Liver (tissue), 8 donors: ENCODE measurements at regions not wholly inside any gene's neighbourhood (a gene's known extent, or its start where the extent isn't known, plus 50 kb on each side); places are given as distances from the start of the nearest gene placed in this dataset.

ENCODE experiments used
- DNase-seq: peaks from one replicate; pipeline ENCODE4 v3.0.0-alpha.2; 2017; ENCODE audit warnings: low spot score
- H3K27ac ChIP-seq, 2 donors: one replicate each; pipeline ENCODE4 v1.7.0; 2013; ENCODE audit warnings: inconsistent platforms in 2 of 2, low read length in 2 of 2, control low read depth in 1 of 2, low read depth in 1 of 2, mild to moderate bottlenecking in 1 of 2
- H3K27me3 ChIP-seq, 4 donors: one replicate each; pipeline versions ENCODE4 v1.6.1 to v1.7.0; 2013; ENCODE audit warnings: low read length in 3 of 4, inconsistent platforms in 1 of 4, mild to moderate bottlenecking in 1 of 4, moderate library complexity in 1 of 4; ENCODE audit not compliant: control insufficient read depth in 4 of 4, insufficient read depth in 4 of 4
- H3K36me3 ChIP-seq, 4 donors: one replicate each; pipeline versions ENCODE4 v1.6.1 to v1.7.0; 2013; ENCODE audit warnings: low read length in 3 of 4, mild to moderate bottlenecking in 3 of 4, low read depth in 1 of 4, moderate library complexity in 1 of 4; ENCODE audit not compliant: control insufficient read depth in 4 of 4, insufficient read depth in 3 of 4
- H3K4me1 ChIP-seq, 4 donors: one replicate each; pipeline versions ENCODE4 v1.6.1 to v1.7.0; 2013; ENCODE audit warnings: low read length in 3 of 4, mild to moderate bottlenecking in 3 of 4, moderate library complexity in 1 of 4; ENCODE audit not compliant: control insufficient read depth in 4 of 4, insufficient read depth in 4 of 4
- H3K4me3 ChIP-seq, 3 donors: one replicate each; pipeline versions ENCODE4 v1.6.1 to v1.7.0; 2013; ENCODE audit warnings: low read length in 3 of 3, control low read depth in 1 of 3, low read depth in 1 of 3, mild to moderate bottlenecking in 1 of 3
- H3K9ac ChIP-seq, 2 donors: one replicate each; pipeline ENCODE4 v1.7.0; 2013; ENCODE audit warnings: low read length in 2 of 2, mild to moderate bottlenecking in 2 of 2, moderate library complexity in 2 of 2, control low read depth in 1 of 2, low read depth in 1 of 2
- H3K9me3 ChIP-seq, 4 donors: one replicate each; pipeline versions ENCODE4 v1.6.1 to v1.7.0; 2013; ENCODE audit warnings: low read length in 3 of 4; ENCODE audit not compliant: control insufficient read depth in 4 of 4
- ATF3 ChIP-seq: IDR thresholded peaks from 2 replicates; pipeline ENCODE4 v1.6.1; 2016; ENCODE audit warnings: antibody characterized with exemption
- CTCF ChIP-seq: fragments of 150-350 bp; IDR thresholded peaks from 2 replicates; pipeline ENCODE4 v1.5.1; 2017; ENCODE audit warnings: improper control_type of control experiment, low read depth, low read length; ENCODE audit not compliant: missing input control
- EGR1 ChIP-seq, 2 donors: IDR thresholded peaks; 2 replicates each; pipeline ENCODE4 v1.6.1; 2016 to 2018; ENCODE audit warnings: antibody characterized with exemption in 2 of 2, low read depth in 2 of 2
- FOXA1 ChIP-seq: IDR thresholded peaks from 2 replicates; pipeline ENCODE4 v1.6.1; 2016; ENCODE audit warnings: antibody characterized with exemption
- FOXA2 ChIP-seq: IDR thresholded peaks from 2 replicates; pipeline ENCODE4 v1.6.1; 2016; ENCODE audit warnings: antibody characterized with exemption
- GABPA ChIP-seq, 2 donors: IDR thresholded peaks in 1 of 2; conservative IDR thresholded peaks in 1 of 2; 2 replicates each; pipeline ENCODE4 v1.6.1; 2016; ENCODE audit warnings: antibody characterized with exemption in 2 of 2, mild to moderate bottlenecking in 1 of 2, moderate library complexity in 1 of 2
- HNF4A ChIP-seq, 2 donors: conservative IDR thresholded peaks; 2 replicates each; pipeline ENCODE4 v1.6.1; 2016; ENCODE audit warnings: antibody characterized with exemption in 2 of 2, mild to moderate bottlenecking in 2 of 2
- JUND ChIP-seq, 2 donors: IDR thresholded peaks; 2 replicates each; pipeline ENCODE4 v1.6.1; 2016; ENCODE audit warnings: antibody characterized with exemption in 2 of 2
- MAX ChIP-seq: IDR thresholded peaks from 2 replicates; pipeline ENCODE4 v1.6.1; 2016; ENCODE audit warnings: antibody characterized with exemption
- RXRA ChIP-seq, 2 donors: IDR thresholded peaks; 2 replicates each; pipeline ENCODE4 v1.6.1; 2017 to 2018; ENCODE audit warnings: antibody characterized with exemption in 2 of 2, mild to moderate bottlenecking in 1 of 2
- SP1 ChIP-seq: IDR thresholded peaks from 2 replicates; pipeline ENCODE4 v1.6.1; 2018; ENCODE audit warnings: antibody characterized with exemption, mild to moderate bottlenecking
- TAF1 ChIP-seq: conservative IDR thresholded peaks from 2 replicates; pipeline ENCODE4 v1.6.1; 2016; ENCODE audit warnings: antibody characterized with exemption, mild to moderate bottlenecking
- YY1 ChIP-seq: IDR thresholded peaks from 2 replicates; pipeline ENCODE4 v1.6.1; 2016; ENCODE audit warnings: antibody characterized with exemption, mild to moderate bottlenecking
- ZBTB33 ChIP-seq: IDR thresholded peaks from 2 replicates; pipeline ENCODE4 v1.6.1; 2016; ENCODE audit warnings: antibody characterized with exemption
- whole genome bisulfite sequencing: extraction: QIAGEN DNeasy Blood & Tissue Kit; methylation state at CpG from one replicate; pipeline ENCODE4 v1.1.7; 2013; 5-methylcytosine and 5-hydroxymethylcytosine counted together
- donor health status: healthy.
- donor health status: healthy.
- donor health status: healthy.
- donor health status: healthy.
- donor health status: healthy.

- WGBS, result 80% methylated on average over 5 of the region's 5 CpGs
- no peak for DNase-seq
- no peaks in the 10 kb centered on the region for H3K36me3 ChIP-seq
- no peaks in the 10 kb centered on the region for H3K27me3 ChIP-seq
- no peak for TF ChIP-seq CTCF
- TF ChIP-seq RXRA (IDR thresholded peaks at IDR 0.05), result no peak
- TF ChIP-seq GABPA (IDR thresholded peaks at IDR 0.05 in 1 of 2, conservative IDR thresholded peaks at IDR 0.05 in 1 of 2), result no peak
- TF ChIP-seq ZBTB33, result no peak
- no peak for TF ChIP-seq YY1
- TF ChIP-seq MAX, result no peak
- no peak overlapping the region for H3K27ac ChIP-seq
- no peak overlapping the region for H3K4me3 ChIP-seq
- no peaks in the 10 kb centered on the region for H3K9me3 ChIP-seq
- H3K9ac ChIP-seq, result no peak overlapping the region
- no peaks in the 10 kb centered on the region for H3K4me1 ChIP-seq
Measured at GRCh38 chrX:20665481-20665880, 398.8 kb upstream of the RPS6KA3 start.

- H3K4me3 ChIP-seq, result no peak overlapping the region
- whole genome bisulfite sequencing, result 59% methylated on average over 3 of the region's 3 CpGs
- H3K4me1 ChIP-seq, result no peaks in the 10 kb centered on the region
- no peak overlapping the region for H3K9ac ChIP-seq
- no peaks in the 10 kb centered on the region for H3K27me3 ChIP-seq
- no peak overlapping the region for H3K27ac ChIP-seq
- no peaks in the 10 kb centered on the region for H3K9me3 ChIP-seq
- no peaks in the 10 kb centered on the region for H3K36me3 ChIP-seq
- TF ChIP-seq ATF3 (no peak), ZBTB33 (no peak), TAF1 (no peak), SP1 (no peak)
- no peak for DNase-seq
Measured at GRCh38 chrX:20664774-20665173, 398.1 kb upstream of the RPS6KA3 start.

- no peak overlapping the region for H3K4me3 ChIP-seq
- no peaks in the 10 kb centered on the region for H3K36me3 ChIP-seq
- no peaks in the 10 kb centered on the region for H3K9me3 ChIP-seq
- no peaks in the 10 kb centered on the region for H3K4me1 ChIP-seq
- no peak overlapping the region for H3K9ac ChIP-seq
- H3K27me3 ChIP-seq, result no peaks in the 10 kb centered on the region
- 70% methylated on average over 2 of the region's 2 CpGs for WGBS
- H3K27ac ChIP-seq, result no peak overlapping the region
- no peak for DNase-seq
- TF ChIP-seq HNF4A (conservative IDR thresholded peaks at IDR 0.05) (no peak), FOXA1 (no peak), ATF3 (no peak), TAF1 (no peak), FOXA2 (no peak), EGR1 (IDR thresholded peaks at IDR 0.05; ENCODE audit: low read depth in 2 of 2) (no peak), GABPA (IDR thresholded peaks at IDR 0.05 in 1 of 2, conservative IDR thresholded peaks at IDR 0.05 in 1 of 2) (no peak), JUND (IDR thresholded peaks at IDR 0.05) (no peak)
Measured at GRCh38 chrX:20664131-20664530, 397.4 kb upstream of the RPS6KA3 start.
